ENCODE measurements at regions not wholly inside any gene's neighbourhood (a gene's known extent, or its start where the extent isn't known, plus 50 kb on each side); places are given as distances from the start of the nearest gene placed in this dataset.

DNA sequence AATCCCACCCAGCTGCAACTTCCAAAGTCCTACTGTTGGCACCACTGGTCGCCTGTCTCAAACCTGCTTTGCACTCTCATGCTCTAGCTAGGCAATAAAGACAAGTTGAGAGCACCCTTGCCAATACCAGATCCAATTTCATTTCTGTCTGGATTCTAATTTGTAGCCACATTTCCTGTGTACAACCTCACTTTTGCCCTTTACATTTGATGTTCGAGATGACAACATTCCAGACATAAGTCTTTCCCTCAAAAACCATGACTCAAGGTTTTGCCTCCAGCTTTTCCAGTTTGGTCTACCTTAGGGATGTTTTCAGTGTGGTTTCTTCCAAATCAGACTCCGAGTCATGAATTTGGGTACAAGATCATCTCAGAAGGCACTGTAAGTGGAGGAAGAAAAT, 309.0 kb downstream of the GPAM start:
- Mint-ChIP-seq H3K36me3 (no peaks in the 10 kb centered on the region), H3K27me3 (peaks cover 1% of the 10 kb centered on the region), H3K9me3 (peaks cover 8% of the 10 kb centered on the region), H3K4me1 (peaks cover 4% of the 10 kb centered on the region), H3K27ac (no peak overlapping the region), H3K4me3 (no peak overlapping the region)
- ATAC-seq (ENCODE audit: low read depth) (no peak), DNase-seq (no peak)
- POLR2A ChIA-PET, result interaction anchor here (0.6 kb wide), 1 partner anchor 969 kb away, joined by 3 read pairs; no protein-coding TSS in a partner anchor

GRCh38 chr10:111875725-111876124, 307.8 kb downstream of the GPAM start:
- Mint-ChIP-seq H3K27ac (no peak overlapping the region), H3K4me1 (peaks cover 4% of the 10 kb centered on the region), H3K27me3 (peaks cover under 1% of the 10 kb centered on the region), H3K4me3 (no peak overlapping the region), H3K9me3 (peaks cover 8% of the 10 kb centered on the region), H3K36me3 (no peaks in the 10 kb centered on the region)
- POLR2A ChIA-PET, result no interaction called here
- no peak for DNase-seq
- no peak for ATAC-seq (ENCODE audit: low read depth)

- ATAC-seq (ENCODE audit: low read depth) (no peak), DNase-seq (no peak)
- Mint-ChIP-seq H3K36me3 (no peaks in the 10 kb centered on the region), H3K27me3 (no peaks in the 10 kb centered on the region), H3K27ac (no peak overlapping the region), H3K9me3 (peaks cover 6% of the 10 kb centered on the region), H3K4me3 (no peak overlapping the region), H3K4me1 (peaks cover 4% of the 10 kb centered on the region)
- POLR2A ChIA-PET, result no interaction called here
Observed at GRCh38 chr10:111877258-111877657, 306.3 kb downstream of the GPAM start.

DNA sequence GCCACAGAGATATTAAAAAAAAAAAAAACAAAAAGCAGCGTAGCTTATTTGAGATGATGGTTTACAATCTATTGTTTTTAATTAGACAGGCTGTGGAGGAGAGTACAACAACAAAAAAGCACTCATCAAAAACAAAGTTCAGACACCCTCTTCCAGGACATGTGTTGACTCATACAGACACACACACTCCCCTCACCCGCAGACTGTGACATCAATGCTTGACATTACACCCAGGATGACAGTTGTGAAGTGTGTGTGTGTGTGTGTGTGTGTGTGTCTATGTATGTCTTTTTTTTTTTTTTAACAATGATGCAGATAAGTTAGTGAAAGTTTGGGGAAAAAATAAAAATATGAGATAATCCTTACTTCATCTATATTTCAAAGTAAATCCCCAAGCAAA, 303.6 kb downstream of the GPAM start:
- POLR2A ChIA-PET, result no interaction called here
- H3K9me3 Mint-ChIP-seq, result peaks cover 6% of the 10 kb centered on the region
- H3K4me3 Mint-ChIP-seq, result no peak overlapping the region
- H3K36me3 Mint-ChIP-seq, result no peaks in the 10 kb centered on the region
- no peaks in the 10 kb centered on the region for H3K27me3 Mint-ChIP-seq
- DNase-seq (no peak), ATAC-seq (ENCODE audit: low read depth) (no peak)
- H3K27ac Mint-ChIP-seq, result no peak overlapping the region
- no peaks in the 10 kb centered on the region for H3K4me1 Mint-ChIP-seq

- Mint-ChIP-seq H3K9me3 (peaks cover 5% of the 10 kb centered on the region), H3K36me3 (no peaks in the 10 kb centered on the region), H3K4me3 (no peak overlapping the region), H3K4me1 (no peaks in the 10 kb centered on the region), H3K27me3 (no peaks in the 10 kb centered on the region), H3K27ac (no peak overlapping the region)
- ATAC-seq (ENCODE audit: low read depth), result no peak
- POLR2A ChIA-PET, result no interaction called here
- DNase-seq, result no peak
Observed at GRCh38 chr10:111885046-111885445, 298.5 kb downstream of the GPAM start.

GRCh38 chr10:111885919-111886318, 297.6 kb downstream of the GPAM start:
- H3K27me3 Mint-ChIP-seq, result no peaks in the 10 kb centered on the region
- ATAC-seq (ENCODE audit: low read depth), result no peak
- no peak for DNase-seq
- H3K4me1 Mint-ChIP-seq, result no peaks in the 10 kb centered on the region
- no peaks in the 10 kb centered on the region for H3K36me3 Mint-ChIP-seq
- no peak overlapping the region for H3K27ac Mint-ChIP-seq
- POLR2A ChIA-PET, result no interaction called here
- H3K9me3 Mint-ChIP-seq, result peaks cover 5% of the 10 kb centered on the region
- no peak overlapping the region for H3K4me3 Mint-ChIP-seq

DNA sequence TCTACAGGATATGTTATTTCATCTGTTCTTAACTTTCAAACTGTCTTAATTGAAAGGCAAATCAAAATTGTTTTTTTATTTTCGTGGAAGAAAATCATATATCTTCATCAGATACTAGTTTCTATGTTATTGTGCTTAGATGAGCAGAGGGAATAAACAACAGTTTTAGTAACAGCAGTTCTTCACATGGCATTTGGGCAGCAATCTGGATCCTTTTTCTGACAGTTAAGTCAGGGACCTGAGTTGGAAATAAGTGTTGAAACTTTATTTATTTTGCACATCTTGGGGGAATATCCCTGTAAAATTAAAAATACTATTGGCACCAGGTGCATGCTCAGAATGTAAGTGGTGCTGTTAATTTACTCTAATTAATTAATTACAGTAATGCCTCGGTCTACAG, 296.3 kb downstream of the GPAM start:
- Mint-ChIP-seq H3K9me3 (peaks cover 5% of the 10 kb centered on the region), H3K4me1 (no peaks in the 10 kb centered on the region), H3K36me3 (no peaks in the 10 kb centered on the region), H3K4me3 (no peak overlapping the region), H3K27ac (no peak overlapping the region), H3K27me3 (no peaks in the 10 kb centered on the region)
- ATAC-seq (ENCODE audit: low read depth) (no peak), DNase-seq (no peak)
- POLR2A ChIA-PET, result no interaction called here

- Mint-ChIP-seq H3K9me3 (peaks cover 5% of the 10 kb centered on the region), H3K27ac (no peak overlapping the region), H3K4me3 (no peak overlapping the region), H3K4me1 (no peaks in the 10 kb centered on the region), H3K36me3 (no peaks in the 10 kb centered on the region), H3K27me3 (no peaks in the 10 kb centered on the region)
- no peak for ATAC-seq (ENCODE audit: low read depth)
- DNase-seq, result no peak
- POLR2A ChIA-PET, result no interaction called here
Observed at GRCh38 chr10:111890046-111890445, 293.5 kb downstream of the GPAM start.

DNA sequence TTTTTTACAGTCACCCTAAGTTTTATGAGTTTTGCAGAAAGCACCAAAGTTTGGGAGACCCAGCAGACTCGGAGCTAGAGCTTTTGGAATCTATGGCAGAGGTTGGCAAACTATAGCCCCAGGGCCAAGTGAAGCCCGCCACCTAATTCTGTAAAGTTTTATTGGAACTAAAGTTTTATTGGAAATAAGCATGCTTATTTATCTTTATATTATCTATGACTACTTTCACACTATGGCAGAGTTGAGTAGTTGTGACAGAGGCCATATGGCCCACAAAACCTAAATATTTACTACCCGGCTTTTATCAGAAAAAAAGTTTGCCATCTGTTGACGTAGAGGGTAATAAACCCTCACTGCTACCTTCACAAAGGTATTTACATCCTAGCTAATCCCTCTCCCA, 267.6 kb downstream of the GPAM start:
- H3K27me3 Mint-ChIP-seq, result no peaks in the 10 kb centered on the region
- ATAC-seq (ENCODE audit: low read depth) (no peak), DNase-seq (no peak)
- H3K27ac Mint-ChIP-seq, result no peak overlapping the region
- no peaks in the 10 kb centered on the region for H3K4me1 Mint-ChIP-seq
- no peaks in the 10 kb centered on the region for H3K9me3 Mint-ChIP-seq
- no peaks in the 10 kb centered on the region for H3K36me3 Mint-ChIP-seq
- no peak overlapping the region for H3K4me3 Mint-ChIP-seq
- POLR2A ChIA-PET, result no interaction called here

DNA sequence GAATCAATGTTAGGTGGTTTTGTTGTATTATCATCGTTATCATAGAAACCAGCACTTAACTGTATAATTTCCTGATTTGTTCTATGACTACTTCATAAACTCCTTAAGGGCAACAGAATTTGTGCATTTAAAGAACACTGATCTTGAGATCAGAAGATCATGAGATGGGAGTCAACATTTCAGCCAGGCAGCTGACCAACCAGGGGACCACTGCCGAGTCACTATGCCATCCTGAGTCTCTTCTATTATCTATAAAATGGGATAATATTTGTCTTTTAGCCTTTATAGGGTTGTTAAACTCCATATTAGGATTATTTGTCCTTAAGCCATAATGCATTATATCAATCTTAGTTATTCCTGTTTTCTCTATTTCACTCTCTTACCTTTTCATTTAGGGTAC, 261.7 kb downstream of the GPAM start:
- POLR2A ChIA-PET, result no interaction called here
- Mint-ChIP-seq H3K4me1 (no peaks in the 10 kb centered on the region), H3K27ac (no peak overlapping the region), H3K27me3 (no peaks in the 10 kb centered on the region), H3K36me3 (no peaks in the 10 kb centered on the region), H3K4me3 (no peak overlapping the region), H3K9me3 (no peaks in the 10 kb centered on the region)
- DNase-seq, result no peak
- ATAC-seq (ENCODE audit: low read depth), result no peak

DNA sequence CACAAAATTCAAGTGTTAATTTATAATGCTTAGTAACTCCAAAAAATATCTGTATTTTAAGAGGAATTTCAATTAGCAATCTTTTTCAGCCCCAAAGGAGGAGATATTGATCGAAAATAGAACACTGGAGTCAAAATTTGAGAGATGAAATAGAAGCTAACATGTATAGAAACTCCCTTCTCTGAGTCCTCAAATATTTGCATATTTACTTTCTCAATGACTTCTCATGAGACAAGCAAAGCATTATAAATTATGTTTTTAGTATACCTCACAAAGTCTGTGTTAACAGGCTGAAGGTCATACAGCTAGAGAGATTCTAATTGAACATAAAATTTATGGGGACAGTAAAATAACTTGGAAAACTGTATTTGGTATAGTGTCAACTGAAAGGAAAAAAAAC, 260.5 kb downstream of the GPAM start:
- Mint-ChIP-seq H3K9me3 (no peaks in the 10 kb centered on the region), H3K36me3 (no peaks in the 10 kb centered on the region), H3K27ac (no peak overlapping the region), H3K4me3 (no peak overlapping the region), H3K4me1 (no peaks in the 10 kb centered on the region), H3K27me3 (no peaks in the 10 kb centered on the region)
- ATAC-seq (ENCODE audit: low read depth), result no peak
- POLR2A ChIA-PET, result no interaction called here
- no peak for DNase-seq

DNA sequence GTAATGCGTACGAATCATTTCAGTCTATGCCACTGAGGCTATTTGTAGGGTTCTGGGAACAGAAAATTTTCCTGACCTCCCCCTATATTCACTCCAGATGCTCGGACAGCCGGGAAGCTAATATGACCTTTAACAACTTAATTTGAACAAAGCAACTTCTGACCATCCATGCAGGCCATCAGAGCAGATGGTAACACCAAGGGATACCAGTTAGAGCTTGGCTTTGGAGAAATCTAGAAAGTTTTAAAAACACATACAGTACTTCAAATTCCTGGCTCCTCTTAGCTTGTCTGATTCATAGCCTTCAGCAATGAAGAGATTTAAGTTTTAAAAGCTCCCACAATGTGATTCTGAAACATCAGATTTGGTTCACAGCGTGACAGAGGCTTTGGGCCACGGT, 257.3 kb downstream of the GPAM start:
- Mint-ChIP-seq H3K4me3 (no peak overlapping the region), H3K27ac (no peak overlapping the region), H3K4me1 (no peaks in the 10 kb centered on the region), H3K9me3 (no peaks in the 10 kb centered on the region), H3K27me3 (no peaks in the 10 kb centered on the region), H3K36me3 (no peaks in the 10 kb centered on the region)
- POLR2A ChIA-PET, result no interaction called here
- ATAC-seq (ENCODE audit: low read depth), result no peak
- DNase-seq, result no peak

DNA sequence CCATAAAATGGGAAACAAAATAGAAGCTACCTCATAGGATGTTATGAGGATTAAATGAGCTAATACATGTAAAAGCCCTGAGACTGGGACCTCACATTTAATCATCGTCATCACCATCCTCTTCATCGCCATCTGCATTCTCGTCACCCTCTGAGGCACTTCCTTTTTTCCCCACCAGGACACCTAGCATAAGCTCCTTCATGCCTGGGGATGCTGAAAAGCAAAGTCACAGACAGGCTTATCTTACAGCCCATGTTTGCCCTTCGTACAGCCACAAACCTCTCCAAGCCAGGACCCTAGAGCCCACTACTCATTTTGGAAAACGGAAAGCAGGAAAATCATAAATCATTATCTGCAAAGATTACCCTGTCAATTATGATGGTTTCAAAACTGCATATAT, 249.6 kb downstream of the GPAM start:
- POLR2A ChIA-PET, result no interaction called here
- no peak for ATAC-seq (ENCODE audit: low read depth)
- DNase-seq, result no peak
- H3K27me3 Mint-ChIP-seq, result no peaks in the 10 kb centered on the region
- H3K36me3 Mint-ChIP-seq, result no peaks in the 10 kb centered on the region
- no peak overlapping the region for H3K27ac Mint-ChIP-seq
- H3K4me1 Mint-ChIP-seq, result no peaks in the 10 kb centered on the region
- H3K9me3 Mint-ChIP-seq, result peaks cover 3% of the 10 kb centered on the region
- H3K4me3 Mint-ChIP-seq, result no peak overlapping the region

DNA sequence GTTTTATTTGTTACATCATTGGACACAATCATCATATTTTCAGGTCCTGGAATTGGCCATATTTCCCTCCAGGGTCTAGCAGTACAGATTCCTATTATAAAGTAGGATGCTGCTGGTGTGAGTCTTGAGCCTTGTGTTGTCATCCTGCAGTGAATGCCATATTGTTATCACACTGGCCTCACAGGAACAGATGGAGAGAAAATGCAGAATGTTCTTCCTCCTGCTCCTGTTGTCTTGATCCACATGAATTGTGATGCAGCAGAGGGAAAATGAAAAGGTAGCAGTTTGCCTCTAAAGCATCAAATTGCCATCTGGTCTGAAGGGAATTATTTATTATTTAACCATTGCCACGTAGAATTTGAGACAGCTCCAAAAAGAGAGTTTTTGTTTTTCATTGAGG, 248.6 kb downstream of the GPAM start:
- Mint-ChIP-seq H3K36me3 (no peaks in the 10 kb centered on the region), H3K27me3 (no peaks in the 10 kb centered on the region), H3K4me1 (no peaks in the 10 kb centered on the region), H3K9me3 (peaks cover 3% of the 10 kb centered on the region), H3K27ac (no peak overlapping the region), H3K4me3 (no peak overlapping the region)
- no peak for ATAC-seq (ENCODE audit: low read depth)
- DNase-seq, result no peak
- POLR2A ChIA-PET, result no interaction called here

- no peaks in the 10 kb centered on the region for H3K4me1 Mint-ChIP-seq
- no peak for ATAC-seq (ENCODE audit: low read depth)
- POLR2A ChIA-PET, result no interaction called here
Observed at GRCh38 chr10:111936143-111936542, 247.4 kb downstream of the GPAM start.

More at GRCh38 chr10:111936143-111936542, 247.4 kb downstream of the GPAM start:
- H3K4me3 Mint-ChIP-seq, result no peak overlapping the region
- H3K36me3 Mint-ChIP-seq, result no peaks in the 10 kb centered on the region
- no peaks in the 10 kb centered on the region for H3K27me3 Mint-ChIP-seq
- no peak overlapping the region for H3K27ac Mint-ChIP-seq
- peaks cover 3% of the 10 kb centered on the region for H3K9me3 Mint-ChIP-seq
- DNase-seq, result no peak
